HG02610 (cell line): ENCODE measurements at regions not wholly inside any gene's neighbourhood (a gene's known extent, or its start where the extent isn't known, plus 50 kb on each side); places are given as distances from the start of the nearest gene placed in this dataset.

Experiments
- ATAC-seq: cut with Tn5 transposase; IDR thresholded peaks from one replicate; pipeline ENCODE4 v1.9.1; 2021; ENCODE audit warnings: mild to moderate bottlenecking, moderate library complexity; ENCODE audit not compliant: unreplicated experiment

- ATAC-seq = peak; percentile 89
Observed at GRCh38 chr4:124262211-124263179, 450.0 kb downstream of the ANKRD50 start.

GRCh38 chr4:124265701-124266100, 446.8 kb downstream of the ANKRD50 start:
- no peak for ATAC-seq

- no peak for ATAC-seq
Observed at GRCh38 chr4:124266721-124267120, 445.8 kb downstream of the ANKRD50 start.

- ATAC-seq = no peak
Observed at GRCh38 chr4:124276461-124276860, 436.1 kb downstream of the ANKRD50 start.

GRCh38 chr4:124277691-124278090, 434.8 kb downstream of the ANKRD50 start:
- ATAC-seq = no peak

- no peak for ATAC-seq
Observed at GRCh38 chr4:124278477-124278876, 434.1 kb downstream of the ANKRD50 start.

- no peak for ATAC-seq
Observed at GRCh38 chr4:124279741-124280140, 432.8 kb downstream of the ANKRD50 start.

- no peak for ATAC-seq
Observed at GRCh38 chr4:124282301-124282898, 430.1 kb downstream of the ANKRD50 start.

GRCh38 chr4:124288706-124289486, 423.6 kb downstream of the ANKRD50 start:
- ATAC-seq = no peak

- ATAC-seq = no peak
Observed at GRCh38 chr4:124290678-124291077, 421.9 kb downstream of the ANKRD50 start.

GRCh38 chr4:124295413-124295812, 417.1 kb downstream of the ANKRD50 start:
- no peak for ATAC-seq

- no peak for ATAC-seq
Observed at GRCh38 chr4:124304941-124305340, 407.6 kb downstream of the ANKRD50 start.

- no peak for ATAC-seq
Observed at GRCh38 chr4:124306352-124306751, 406.2 kb downstream of the ANKRD50 start.

- no peak for ATAC-seq
Observed at GRCh38 chr4:124307143-124307542, 405.4 kb downstream of the ANKRD50 start.

GRCh38 chr4:124318292-124318691, 394.2 kb downstream of the ANKRD50 start:
- no peak for ATAC-seq

- ATAC-seq = no peak
Observed at GRCh38 chr4:124321364-124321763, 391.2 kb downstream of the ANKRD50 start.

- ATAC-seq = no peak
Observed at GRCh38 chr4:124322234-124323065, 390.1 kb downstream of the ANKRD50 start.

GRCh38 chr4:124325690-124326089, 386.8 kb downstream of the ANKRD50 start:
- ATAC-seq = no peak

GRCh38 chr4:124329134-124329533, 383.4 kb downstream of the ANKRD50 start:
- ATAC-seq = no peak

- ATAC-seq = no peak
Observed at GRCh38 chr4:124330045-124330444, 382.5 kb downstream of the ANKRD50 start.
